Nephron (organoid): ENCODE measurements at regions not wholly inside any gene's neighbourhood (a gene's known extent, or its start where the extent isn't known, plus 50 kb on each side); places are given as distances from the start of the nearest gene placed in this dataset.

Source experiments
- H3K27ac Mint-ChIP-seq, 3 experiments: 2 replicates each; pipeline ENCODE4 v1.8.0; 2020; ENCODE audit warnings: mixed read lengths in 3 of 3, mild to moderate bottlenecking in 2 of 3, moderate library complexity in 1 of 3
- H3K27me3 Mint-ChIP-seq: 2 replicates; pipeline ENCODE4 v1.8.0; 2021; ENCODE audit warnings: low read depth, mild to moderate bottlenecking, moderate library complexity, mixed read lengths
- H3K36me3 Mint-ChIP-seq: 2 replicates; pipeline ENCODE4 v1.8.0; 2020; ENCODE audit warnings: low read depth, mixed read lengths
- H3K4me1 Mint-ChIP-seq: 2 replicates; pipeline ENCODE4 v1.8.0; 2020; ENCODE audit warnings: mixed read lengths
- H3K4me3 Mint-ChIP-seq, 3 experiments: 2 replicates each; pipeline ENCODE4 v1.8.0; 2020; ENCODE audit warnings: mild to moderate bottlenecking in 3 of 3, mixed read lengths in 3 of 3, moderate library complexity in 2 of 3
- H3K9me3 Mint-ChIP-seq: 2 replicates; pipeline ENCODE4 v1.8.0; 2020; ENCODE audit warnings: mixed read lengths
- CTCF ChIP-seq, 3 experiments: fragments of 200-600 bp; sonication (generic); IDR thresholded peaks; one replicate each; pipeline ENCODE4 v1.5.0; 2021; ENCODE audit warnings: antibody characterized with exemption in 3 of 3; ENCODE audit not compliant: unreplicated experiment in 3 of 3

GRCh38 chr12:124438437-124439056 lies 128.9 kb downstream of the NCOR2 start:
- TF ChIP-seq CTCF (IDR thresholded peaks at IDR 0.05; ENCODE audit: unreplicated experiment in 3 of 3) = no peak
- peaks cover 50% of the 10 kb centered on the region for H3K4me1 Mint-ChIP-seq
- H3K27me3 Mint-ChIP-seq = no peaks in the 10 kb centered on the region
- no peak overlapping the region for H3K27ac Mint-ChIP-seq
- no peaks in the 10 kb centered on the region for H3K9me3 Mint-ChIP-seq
- peaks cover 23% of the 10 kb centered on the region for H3K36me3 Mint-ChIP-seq
- H3K4me3 Mint-ChIP-seq = no peak overlapping the region

GRCh38 chr12:124437617-124438436 lies 129.6 kb downstream of the NCOR2 start:
- no peak for TF ChIP-seq CTCF (IDR thresholded peaks at IDR 0.05; ENCODE audit: unreplicated experiment in 3 of 3)
- Mint-ChIP-seq H3K9me3 (no peaks in the 10 kb centered on the region), H3K27me3 (no peaks in the 10 kb centered on the region), H3K4me3 (no peak overlapping the region), H3K27ac (peak overlapping the region in 2 of 3 experiments; percentile 64 to 72), H3K36me3 (peaks cover 20% of the 10 kb centered on the region), H3K4me1 (peaks cover 47% of the 10 kb centered on the region)

GRCh38 chr12:124437121-124437520 lies 130.3 kb downstream of the NCOR2 start:
- Mint-ChIP-seq H3K27ac (peak overlapping the region in 2 of 3 experiments; percentile 64 to 72), H3K4me3 (no peak overlapping the region), H3K4me1 (peaks cover 42% of the 10 kb centered on the region), H3K27me3 (no peaks in the 10 kb centered on the region), H3K36me3 (peaks cover 14% of the 10 kb centered on the region), H3K9me3 (no peaks in the 10 kb centered on the region)
- TF ChIP-seq CTCF (IDR thresholded peaks at IDR 0.05; ENCODE audit: unreplicated experiment in 3 of 3) = no peak

GRCh38 chr12:124436366-124436765 lies 131.0 kb downstream of the NCOR2 start:
- H3K27ac Mint-ChIP-seq = peak overlapping the region in 2 of 3 experiments; percentile 22 to 64
- no peak for TF ChIP-seq CTCF (IDR thresholded peaks at IDR 0.05; ENCODE audit: unreplicated experiment in 3 of 3)
- H3K27me3 Mint-ChIP-seq = no peaks in the 10 kb centered on the region
- peaks cover 42% of the 10 kb centered on the region for H3K4me1 Mint-ChIP-seq
- H3K36me3 Mint-ChIP-seq = peaks cover 15% of the 10 kb centered on the region
- no peaks in the 10 kb centered on the region for H3K9me3 Mint-ChIP-seq
- H3K4me3 Mint-ChIP-seq = no peak overlapping the region

GRCh38 chr12:124435806-124436345 lies 131.5 kb downstream of the NCOR2 start:
- H3K27me3 Mint-ChIP-seq = no peaks in the 10 kb centered on the region
- peaks cover 42% of the 10 kb centered on the region for H3K4me1 Mint-ChIP-seq
- no peak overlapping the region for H3K4me3 Mint-ChIP-seq
- H3K9me3 Mint-ChIP-seq = no peaks in the 10 kb centered on the region
- H3K27ac Mint-ChIP-seq = peak overlapping the region in 1 of 3 experiments; percentile 35
- no peak for TF ChIP-seq CTCF (IDR thresholded peaks at IDR 0.05; ENCODE audit: unreplicated experiment in 3 of 3)
- peaks cover 17% of the 10 kb centered on the region for H3K36me3 Mint-ChIP-seq
